A549 (cell line): ENCODE measurements at regions not wholly inside any gene's neighbourhood (a gene's known extent, or its start where the extent isn't known, plus 50 kb on each side); places are given as distances from the start of the nearest gene placed in this dataset.

Experiments used
- CTCF ChIP-seq: fragments of >200 bp; sonication (Bioruptor Twin); formaldehyde crosslinking; IDR thresholded peaks from 3 replicates; pipeline ENCODE4 v1.5.1; 2016
- MAX ChIP-seq: IDR thresholded peaks from 2 replicates; pipeline ENCODE4 v1.6.1; 2012
- RAD21 ChIP-seq, 2 experiments: fragments of >200 bp in 1 of 2; sonication (Bioruptor Twin) in 1 of 2; formaldehyde crosslinking in 1 of 2; IDR thresholded peaks in 1 of 2; conservative IDR thresholded peaks in 1 of 2; 2 replicates in 1 of 2; 3 replicates in 1 of 2; pipeline ENCODE4 v1.6.1; 2012 to 2018; ENCODE audit warnings: inconsistent platforms in 1 of 2

- no peak for TF ChIP-seq CTCF
- no peak for TF ChIP-seq RAD21 (conservative IDR thresholded peaks at IDR 0.05 in 1 of 2, IDR thresholded peaks at IDR 0.05 in 1 of 2)
- TF ChIP-seq MAX: no peak
Observed at GRCh38 chr6:8831366-8832152, 396.2 kb upstream of the SLC35B3 start.
